ENCODE measurements at regions not wholly inside any gene's neighbourhood (a gene's known extent, or its start where the extent isn't known, plus 50 kb on each side); places are given as distances from the start of the nearest gene placed in this dataset.
A peak's percentile ranks its signal among the peaks of the same experiment; 100 is the strongest.
"Not testable (repeated sequence)": the region's sequence is repeated elsewhere in the genome, so short reads cannot be mapped to it uniquely, and the experiment has no call there.

- no peak overlapping the region for H3K4me3 ChIP-seq (replicated peaks; ENCODE audit: low read depth, low read length)
- no peaks in the 10 kb centered on the region for H3K27me3 ChIP-seq (replicated peaks; ENCODE audit: control insufficient read depth, insufficient read depth, low read length)
- DNase-seq (ENCODE audit: extremely low read depth, insufficient read length) = no peak
- TF ChIP-seq CTCF (IDR thresholded peaks at IDR 0.05; ENCODE audit: insufficient read depth, low read length, poor library complexity, severe bottlenecking) = no peak
- H3K36me3 ChIP-seq (ENCODE audit: control insufficient read depth, insufficient read depth, low read length) = no peaks in the 10 kb centered on the region
Observed at GRCh38 chrX:101823236-101823635, 108.6 kb downstream of the ZMAT1 start.

- not testable (repeated sequence) for H3K36me3 ChIP-seq (ENCODE audit: control insufficient read depth, insufficient read depth, low read length); DNase-seq (ENCODE audit: extremely low read depth, insufficient read length); H3K4me3 ChIP-seq (replicated peaks; ENCODE audit: low read depth, low read length); H3K27me3 ChIP-seq (replicated peaks; ENCODE audit: control insufficient read depth, insufficient read depth, low read length)
Observed at GRCh38 chrX:101817739-101818138, 114.1 kb downstream of the ZMAT1 start.

GRCh38 chrX:101813200-101813599, 118.6 kb downstream of the ZMAT1 start:
- Histone ChIP-seq H3K27me3 (replicated peaks; ENCODE audit: control insufficient read depth, insufficient read depth, low read length) (no peaks in the 10 kb centered on the region), H3K36me3 (ENCODE audit: control insufficient read depth, insufficient read depth, low read length) (no peaks in the 10 kb centered on the region), H3K4me3 (replicated peaks; ENCODE audit: low read depth, low read length) (no peak overlapping the region)
- DNase-seq (ENCODE audit: extremely low read depth, insufficient read length) = no peak
- no peak for TF ChIP-seq CTCF (IDR thresholded peaks at IDR 0.05; ENCODE audit: insufficient read depth, low read length, poor library complexity, severe bottlenecking)

GRCh38 chrX:101803451-101803850, 128.4 kb downstream of the ZMAT1 start:
- no peak for DNase-seq (ENCODE audit: extremely low read depth, insufficient read length)

GRCh38 chrX:101799387-101799786, 132.4 kb downstream of the ZMAT1 start:
- H3K27me3 ChIP-seq (replicated peaks; ENCODE audit: control insufficient read depth, insufficient read depth, low read length) = no peaks in the 10 kb centered on the region
- H3K36me3 ChIP-seq (ENCODE audit: control insufficient read depth, insufficient read depth, low read length) = no peaks in the 10 kb centered on the region
- TF ChIP-seq CTCF (IDR thresholded peaks at IDR 0.05; ENCODE audit: insufficient read depth, low read length, poor library complexity, severe bottlenecking) = peak; percentile 68
- DNase-seq (ENCODE audit: extremely low read depth, insufficient read length) = peak; percentile 42
- H3K4me3 ChIP-seq (replicated peaks; ENCODE audit: low read depth, low read length) = no peak overlapping the region

More at GRCh38 chrX:101803451-101803850, 128.4 kb downstream of the ZMAT1 start:
- peak; percentile 28 for TF ChIP-seq CTCF (IDR thresholded peaks at IDR 0.05; ENCODE audit: insufficient read depth, low read length, poor library complexity, severe bottlenecking)
- Histone ChIP-seq H3K27me3 (replicated peaks; ENCODE audit: control insufficient read depth, insufficient read depth, low read length) (no peaks in the 10 kb centered on the region), H3K36me3 (ENCODE audit: control insufficient read depth, insufficient read depth, low read length) (no peaks in the 10 kb centered on the region), H3K4me3 (replicated peaks; ENCODE audit: low read depth, low read length) (no peak overlapping the region)

GRCh38 chrX:101787934-101788333, 128.3 kb upstream of the ARMCX2 start:
- H3K36me3 ChIP-seq (ENCODE audit: control insufficient read depth, insufficient read depth, low read length) = no peaks in the 10 kb centered on the region
- TF ChIP-seq CTCF (IDR thresholded peaks at IDR 0.05; ENCODE audit: insufficient read depth, low read length, poor library complexity, severe bottlenecking) = no peak
- no peak for DNase-seq (ENCODE audit: extremely low read depth, insufficient read length)
- H3K27me3 ChIP-seq (replicated peaks; ENCODE audit: control insufficient read depth, insufficient read depth, low read length) = no peaks in the 10 kb centered on the region
- H3K4me3 ChIP-seq (replicated peaks; ENCODE audit: low read depth, low read length) = no peak overlapping the region
